ENCODE measurements at regions not wholly inside any gene's neighbourhood (a gene's known extent, or its start where the extent isn't known, plus 50 kb on each side); places are given as distances from the start of the nearest gene placed in this dataset.

DNA sequence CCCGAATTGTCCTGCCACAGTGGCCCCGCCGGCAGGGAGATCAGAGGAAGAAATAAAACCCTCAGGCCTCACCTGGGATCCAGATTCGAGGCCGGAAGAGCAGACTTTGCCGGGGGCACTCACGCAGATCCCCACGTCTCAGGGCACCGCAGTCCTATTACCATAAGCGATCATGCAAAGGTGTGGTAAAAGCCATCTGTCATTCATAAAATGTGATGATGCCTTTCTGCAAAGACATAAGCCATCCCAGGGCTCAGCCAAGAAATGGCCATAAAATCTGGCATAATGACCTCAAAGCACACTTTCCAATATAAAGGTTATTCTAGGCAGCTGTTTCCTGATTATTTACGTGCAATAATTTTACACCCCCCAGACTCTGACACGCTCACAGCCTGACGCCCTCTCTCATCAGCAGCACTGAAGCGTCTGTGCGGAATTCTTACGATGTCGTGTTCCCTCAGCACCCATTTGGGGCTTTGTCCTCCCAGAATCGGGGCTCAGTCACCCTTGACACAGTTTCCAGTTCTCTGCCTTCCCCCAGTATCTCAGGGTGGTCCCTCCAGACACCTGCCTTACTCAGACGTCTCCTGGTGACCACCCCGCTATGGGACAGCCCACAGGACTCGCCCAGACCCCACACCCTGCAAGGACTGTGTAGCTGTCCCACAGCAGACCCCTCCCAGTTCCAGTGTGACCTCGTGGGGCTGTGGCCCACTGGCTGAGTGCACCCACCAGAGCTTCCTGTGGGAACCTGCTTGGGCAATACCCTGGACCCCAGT is 74.3 kb upstream of the FAM20C start:
- TF ChIP-seq, protein P1, sequence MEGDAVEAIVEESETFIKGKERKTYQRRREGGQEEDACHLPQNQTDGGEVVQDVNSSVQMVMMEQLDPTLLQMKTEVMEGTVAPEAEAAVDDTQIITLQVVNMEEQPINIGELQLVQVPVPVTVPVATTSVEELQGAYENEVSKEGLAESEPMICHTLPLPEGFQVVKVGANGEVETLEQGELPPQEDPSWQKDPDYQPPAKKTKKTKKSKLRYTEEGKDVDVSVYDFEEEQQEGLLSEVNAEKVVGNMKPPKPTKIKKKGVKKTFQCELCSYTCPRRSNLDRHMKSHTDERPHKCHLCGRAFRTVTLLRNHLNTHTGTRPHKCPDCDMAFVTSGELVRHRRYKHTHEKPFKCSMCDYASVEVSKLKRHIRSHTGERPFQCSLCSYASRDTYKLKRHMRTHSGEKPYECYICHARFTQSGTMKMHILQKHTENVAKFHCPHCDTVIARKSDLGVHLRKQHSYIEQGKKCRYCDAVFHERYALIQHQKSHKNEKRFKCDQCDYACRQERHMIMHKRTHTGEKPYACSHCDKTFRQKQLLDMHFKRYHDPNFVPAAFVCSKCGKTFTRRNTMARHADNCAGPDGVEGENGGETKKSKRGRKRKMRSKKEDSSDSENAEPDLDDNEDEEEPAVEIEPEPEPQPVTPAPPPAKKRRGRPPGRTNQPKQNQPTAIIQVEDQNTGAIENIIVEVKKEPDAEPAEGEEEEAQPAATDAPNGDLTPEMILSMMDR (conservative IDR thresholded peaks at IDR 0.05; ENCODE audit: low read depth, low read length): no peak
- TF ChIP-seq MAZ (IDR thresholded peaks at IDR 0.05; ENCODE audit: borderline replicate concordance, low read depth, low read length) (no peak), POLR2A (IDR thresholded peaks at IDR 0.05; ENCODE audit: low read depth, low read length) (no peak), RCOR1 (IDR thresholded peaks at IDR 0.05; ENCODE audit: insufficient replicate concordance, low read length) (no peak), BHLHE40 (IDR thresholded peaks at IDR 0.05; ENCODE audit: low read depth, low read length) (no peak), FOS (IDR thresholded peaks at IDR 0.05; ENCODE audit: low read depth, low read length) (no peak), RAD21 (IDR thresholded peaks at IDR 0.05; ENCODE audit: low read length) (no peak), CHD1 (IDR thresholded peaks at IDR 0.05; ENCODE audit: low read depth, low read length) (no peak), MAFK (IDR thresholded peaks at IDR 0.05; ENCODE audit: low read depth, low read length) (no peak), RFX5 (IDR thresholded peaks at IDR 0.05; ENCODE audit: low read depth, low read length) (no peak), NFE2L2 (IDR thresholded peaks at IDR 0.05; ENCODE audit: low read depth, low read length) (no peak), CEBPB (IDR thresholded peaks at IDR 0.05; ENCODE audit: low read depth, low read length) (no peak)
- TF ChIP-seq, protein P2, sequence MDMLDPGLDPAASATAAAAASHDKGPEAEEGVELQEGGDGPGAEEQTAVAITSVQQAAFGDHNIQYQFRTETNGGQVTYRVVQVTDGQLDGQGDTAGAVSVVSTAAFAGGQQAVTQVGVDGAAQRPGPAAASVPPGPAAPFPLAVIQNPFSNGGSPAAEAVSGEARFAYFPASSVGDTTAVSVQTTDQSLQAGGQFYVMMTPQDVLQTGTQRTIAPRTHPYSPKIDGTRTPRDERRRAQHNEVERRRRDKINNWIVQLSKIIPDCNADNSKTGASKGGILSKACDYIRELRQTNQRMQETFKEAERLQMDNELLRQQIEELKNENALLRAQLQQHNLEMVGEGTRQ (IDR thresholded peaks at IDR 0.05; ENCODE audit: low read depth, low read length): no peak

Data from IMR-90 (cell line).